ENCODE measurements at regions not wholly inside any gene's neighbourhood (a gene's known extent, or its start where the extent isn't known, plus 50 kb on each side); places are given as distances from the start of the nearest gene placed in this dataset.

- no peak overlapping the region for H3K27ac ChIP-seq (ENCODE audit: low read depth, low read length, poor library complexity, severe bottlenecking)
- no TSS peak for BruUV-seq (replicated peaks)
- ChIA-PET POLR2A (ENCODE audit: low non-redundant PET) (no interaction called here), CTCF (no interaction called here)
- H3K4me1 ChIP-seq (ENCODE audit: insufficient read depth, low read length, poor library complexity, severe bottlenecking): no peaks in the 10 kb centered on the region
- no peaks in the 10 kb centered on the region for H3K27me3 ChIP-seq (replicated peaks; ENCODE audit: insufficient read depth, low read depth, low read length, poor library complexity)
- no peak for DNase-seq (ENCODE audit: low spot score)
- intact Hi-C loops (cut with micrococcal nuclease; ENCODE audit: unreplicated experiment): no loop called here
- no peak for TF ChIP-seq CTCF (conservative IDR thresholded peaks at IDR 0.05; ENCODE audit: low read depth, low read length)
- TF ChIP-seq EZH2 (IDR thresholded peaks at IDR 0.05; ENCODE audit: borderline replicate concordance, low read depth, low read length, poor library complexity, severe bottlenecking): no peak
- H3K36me3 ChIP-seq (ENCODE audit: insufficient read depth, low read length, poor library complexity, severe bottlenecking): no peaks in the 10 kb centered on the region
- no peak overlapping the region for H3K4me3 ChIP-seq (ENCODE audit: low read depth, low read length, poor library complexity, severe bottlenecking)
- no peaks in the 10 kb centered on the region for H3K9me3 ChIP-seq (ENCODE audit: low read depth, low read length, poor library complexity, severe bottlenecking)
Measured at GRCh38 chr7:15757041-15758000, 70.8 kb upstream of the MEOX2 start.

- Histone ChIP-seq H3K27me3 (replicated peaks; ENCODE audit: insufficient read depth, low read depth, low read length, poor library complexity) (no peaks in the 10 kb centered on the region), H3K4me1 (ENCODE audit: insufficient read depth, low read length, poor library complexity, severe bottlenecking) (no peaks in the 10 kb centered on the region), H3K36me3 (ENCODE audit: insufficient read depth, low read length, poor library complexity, severe bottlenecking) (no peaks in the 10 kb centered on the region), H3K9me3 (ENCODE audit: low read depth, low read length, poor library complexity, severe bottlenecking) (no peaks in the 10 kb centered on the region), H3K27ac (ENCODE audit: low read depth, low read length, poor library complexity, severe bottlenecking) (no peak overlapping the region), H3K4me3 (ENCODE audit: low read depth, low read length, poor library complexity, severe bottlenecking) (no peak overlapping the region)
- DNase-seq (ENCODE audit: low spot score): no peak
- intact Hi-C loops (cut with micrococcal nuclease; ENCODE audit: unreplicated experiment): no loop called here
- TF ChIP-seq EZH2 (IDR thresholded peaks at IDR 0.05; ENCODE audit: borderline replicate concordance, low read depth, low read length, poor library complexity, severe bottlenecking): no peak
- no peak for TF ChIP-seq CTCF (conservative IDR thresholded peaks at IDR 0.05; ENCODE audit: low read depth, low read length)
- POLR2A ChIA-PET (ENCODE audit: low non-redundant PET): no interaction called here
- BruUV-seq (replicated peaks): no TSS peak
- CTCF ChIA-PET: no interaction called here
Measured at GRCh38 chr7:15755061-15755460, 68.6 kb upstream of the MEOX2 start.

- no peak for DNase-seq (ENCODE audit: low spot score)
- no peaks in the 10 kb centered on the region for H3K4me1 ChIP-seq (ENCODE audit: insufficient read depth, low read length, poor library complexity, severe bottlenecking)
- H3K4me3 ChIP-seq (ENCODE audit: low read depth, low read length, poor library complexity, severe bottlenecking): no peak overlapping the region
- H3K27ac ChIP-seq (ENCODE audit: low read depth, low read length, poor library complexity, severe bottlenecking): no peak overlapping the region
- ChIA-PET CTCF (no interaction called here), POLR2A (ENCODE audit: low non-redundant PET) (no interaction called here)
- intact Hi-C loops (cut with micrococcal nuclease; ENCODE audit: unreplicated experiment): no loop called here
- no TSS peak for BruUV-seq (replicated peaks)
- TF ChIP-seq CTCF (conservative IDR thresholded peaks at IDR 0.05; ENCODE audit: low read depth, low read length) (no peak), EZH2 (IDR thresholded peaks at IDR 0.05; ENCODE audit: borderline replicate concordance, low read depth, low read length, poor library complexity, severe bottlenecking) (no peak)
- H3K9me3 ChIP-seq (ENCODE audit: low read depth, low read length, poor library complexity, severe bottlenecking): no peaks in the 10 kb centered on the region
- H3K36me3 ChIP-seq (ENCODE audit: insufficient read depth, low read length, poor library complexity, severe bottlenecking): no peaks in the 10 kb centered on the region
- no peaks in the 10 kb centered on the region for H3K27me3 ChIP-seq (replicated peaks; ENCODE audit: insufficient read depth, low read depth, low read length, poor library complexity)
Measured at GRCh38 chr7:15753887-15754579, 67.5 kb upstream of the MEOX2 start.

Measured in A673 (cell line).